ENCODE measurements at regions not wholly inside any gene's neighbourhood (a gene's known extent, or its start where the extent isn't known, plus 50 kb on each side); places are given as distances from the start of the nearest gene placed in this dataset.

DNA sequence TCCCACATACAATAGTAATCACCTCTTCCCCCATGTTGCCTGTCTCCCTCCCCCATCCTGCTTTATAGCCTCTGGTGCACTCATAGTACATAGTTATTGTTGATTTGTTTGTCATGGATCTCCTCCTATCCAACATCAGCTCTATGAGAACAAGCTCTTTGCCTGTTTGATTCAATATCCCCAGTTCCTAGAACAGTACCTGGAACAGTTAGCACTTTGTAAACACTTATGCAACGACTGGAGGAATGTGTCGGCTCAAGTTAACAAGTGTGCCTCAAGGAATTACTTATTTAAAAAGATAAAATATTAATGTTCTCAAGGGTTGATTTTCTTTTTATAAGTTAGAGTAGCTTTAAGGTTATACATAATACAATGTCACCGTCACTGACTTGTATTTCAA lies 271.6 kb upstream of the KAZN start:
- Mint-ChIP-seq H3K36me3 (ENCODE audit: low read depth) (no peaks in the 10 kb centered on the region), H3K27me3 (ENCODE audit: low read depth) (peaks cover 13% of the 10 kb centered on the region), H3K9me3 (peaks cover 11% of the 10 kb centered on the region), H3K4me1 (no peaks in the 10 kb centered on the region), H3K4me3 (no peak overlapping the region), H3K27ac (ENCODE audit: unreplicated experiment) (no peak overlapping the region)
- DNase-seq (ENCODE audit: low read depth, low spot score): no peak
- TF ChIP-seq, protein P1, sequence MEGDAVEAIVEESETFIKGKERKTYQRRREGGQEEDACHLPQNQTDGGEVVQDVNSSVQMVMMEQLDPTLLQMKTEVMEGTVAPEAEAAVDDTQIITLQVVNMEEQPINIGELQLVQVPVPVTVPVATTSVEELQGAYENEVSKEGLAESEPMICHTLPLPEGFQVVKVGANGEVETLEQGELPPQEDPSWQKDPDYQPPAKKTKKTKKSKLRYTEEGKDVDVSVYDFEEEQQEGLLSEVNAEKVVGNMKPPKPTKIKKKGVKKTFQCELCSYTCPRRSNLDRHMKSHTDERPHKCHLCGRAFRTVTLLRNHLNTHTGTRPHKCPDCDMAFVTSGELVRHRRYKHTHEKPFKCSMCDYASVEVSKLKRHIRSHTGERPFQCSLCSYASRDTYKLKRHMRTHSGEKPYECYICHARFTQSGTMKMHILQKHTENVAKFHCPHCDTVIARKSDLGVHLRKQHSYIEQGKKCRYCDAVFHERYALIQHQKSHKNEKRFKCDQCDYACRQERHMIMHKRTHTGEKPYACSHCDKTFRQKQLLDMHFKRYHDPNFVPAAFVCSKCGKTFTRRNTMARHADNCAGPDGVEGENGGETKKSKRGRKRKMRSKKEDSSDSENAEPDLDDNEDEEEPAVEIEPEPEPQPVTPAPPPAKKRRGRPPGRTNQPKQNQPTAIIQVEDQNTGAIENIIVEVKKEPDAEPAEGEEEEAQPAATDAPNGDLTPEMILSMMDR (conservative IDR thresholded peaks at IDR 0.05): no peak

DNA sequence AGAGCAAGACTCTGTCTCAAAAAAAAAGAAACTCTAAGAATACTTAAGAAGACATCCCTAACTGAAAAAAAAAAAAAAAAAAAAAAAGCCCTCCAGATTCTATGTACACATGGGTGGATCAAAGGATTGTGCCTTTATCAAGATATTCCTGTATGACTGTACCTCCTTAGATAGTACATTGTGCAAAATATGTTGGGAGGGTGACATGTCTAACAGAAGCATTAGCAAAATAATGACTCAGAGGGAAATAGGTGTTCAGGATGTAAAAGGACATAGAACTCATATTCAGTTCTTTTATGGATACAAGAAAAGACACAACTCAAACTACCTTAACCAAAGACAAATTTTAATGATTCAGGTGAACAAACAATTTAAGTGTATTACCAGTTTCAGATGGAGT lies 269.8 kb upstream of the KAZN start:
- peaks cover 7% of the 10 kb centered on the region for H3K27me3 Mint-ChIP-seq (ENCODE audit: low read depth)
- no peaks in the 10 kb centered on the region for H3K36me3 Mint-ChIP-seq (ENCODE audit: low read depth)
- no peak for DNase-seq (ENCODE audit: low read depth, low spot score)
- TF ChIP-seq, protein P1 (conservative IDR thresholded peaks at IDR 0.05): no peak
- H3K4me1 Mint-ChIP-seq: no peaks in the 10 kb centered on the region
- H3K4me3 Mint-ChIP-seq: no peak overlapping the region
- no peak overlapping the region for H3K27ac Mint-ChIP-seq (ENCODE audit: unreplicated experiment)
- H3K9me3 Mint-ChIP-seq: peaks cover 12% of the 10 kb centered on the region

DNA sequence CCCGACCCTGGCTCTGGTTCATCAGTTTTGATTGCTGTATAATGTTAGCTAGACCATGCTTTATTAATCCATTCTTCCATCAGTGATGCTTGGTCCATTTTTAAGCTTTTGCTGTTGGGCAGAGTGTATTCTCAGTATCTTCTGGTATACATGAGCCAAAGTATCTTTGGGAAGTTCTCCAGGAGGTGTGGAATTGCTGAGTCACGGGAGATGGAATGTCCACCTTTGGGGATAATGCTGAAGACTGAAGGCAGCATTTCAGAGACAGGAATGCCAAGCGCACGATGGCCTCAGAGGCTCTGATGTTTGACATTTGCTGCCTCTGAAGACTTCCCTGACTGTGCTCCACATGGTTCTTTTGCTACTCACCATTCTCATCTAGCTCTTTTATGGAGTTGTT lies 266.3 kb upstream of the KAZN start:
- H3K9me3 Mint-ChIP-seq: peaks cover 15% of the 10 kb centered on the region
- no peak for DNase-seq (ENCODE audit: low read depth, low spot score)
- H3K27me3 Mint-ChIP-seq (ENCODE audit: low read depth): peaks cover 2% of the 10 kb centered on the region
- no peaks in the 10 kb centered on the region for H3K4me1 Mint-ChIP-seq
- no peaks in the 10 kb centered on the region for H3K36me3 Mint-ChIP-seq (ENCODE audit: low read depth)
- no peak overlapping the region for H3K4me3 Mint-ChIP-seq
- TF ChIP-seq, protein P1 (conservative IDR thresholded peaks at IDR 0.05): no peak
- H3K27ac Mint-ChIP-seq (ENCODE audit: unreplicated experiment): no peak overlapping the region

DNA sequence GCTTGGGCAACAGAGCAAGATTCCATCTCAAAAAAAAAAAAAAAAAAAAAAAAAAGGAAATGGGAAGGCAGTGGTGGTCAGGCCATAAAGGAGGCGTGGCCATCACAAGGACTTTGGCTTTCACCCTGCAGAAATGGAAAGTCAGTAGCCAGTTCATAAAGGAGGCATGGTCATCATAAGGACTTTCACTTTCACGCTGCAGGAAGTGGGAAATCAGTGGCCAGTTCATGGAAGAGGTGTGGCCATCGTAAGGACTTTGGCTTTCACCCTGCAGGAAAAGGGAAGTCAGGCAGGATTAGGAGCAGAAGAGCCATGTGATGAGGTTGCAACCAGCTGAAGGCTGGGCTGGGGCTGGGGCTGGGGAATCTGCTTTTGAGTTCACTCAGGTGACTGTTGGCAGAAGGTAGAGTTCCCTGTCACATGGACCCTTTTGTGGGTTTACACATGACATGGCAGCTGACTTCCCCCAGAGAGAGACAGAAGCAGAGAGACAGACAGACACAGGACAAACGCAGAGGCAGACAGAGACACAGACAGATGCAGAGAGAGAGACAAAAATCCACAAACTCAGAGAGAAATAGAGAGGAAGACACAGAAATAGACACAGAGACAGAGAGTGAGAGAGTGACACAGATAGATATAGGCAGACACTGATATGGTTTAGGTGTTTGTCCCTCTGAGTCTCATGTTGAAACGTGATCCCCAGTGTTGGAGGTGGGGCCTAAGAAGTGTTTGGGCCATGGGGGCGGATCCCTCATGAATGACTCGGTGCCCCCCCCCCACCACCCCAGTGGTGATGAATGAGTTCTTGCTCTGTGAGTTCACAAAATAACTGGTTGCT lies 263.9 kb upstream of the KAZN start:
- TF ChIP-seq, protein P1 (conservative IDR thresholded peaks at IDR 0.05): no peak
- H3K27ac Mint-ChIP-seq (ENCODE audit: unreplicated experiment): no peak overlapping the region

DNA sequence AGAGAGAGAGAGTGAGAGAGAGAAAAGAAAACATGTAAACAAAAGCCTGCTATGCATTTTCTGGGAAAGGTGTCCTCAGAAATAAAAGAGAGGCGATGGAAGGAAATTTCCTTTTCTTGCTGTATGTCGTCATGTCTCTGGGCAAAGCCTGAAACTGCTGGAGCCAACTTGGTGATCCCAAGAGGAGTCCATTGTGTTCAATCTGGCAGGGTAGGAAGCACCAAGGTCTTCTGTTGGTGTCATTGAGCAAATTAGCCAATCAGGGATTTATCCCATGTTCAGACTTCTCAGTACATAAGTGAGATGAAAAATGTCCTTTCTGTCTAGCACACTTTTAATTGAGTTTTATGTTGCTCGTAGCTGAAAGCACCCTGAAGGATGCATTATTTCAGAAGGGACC lies 260.0 kb upstream of the KAZN start:
- Mint-ChIP-seq H3K36me3 (ENCODE audit: low read depth) (no peaks in the 10 kb centered on the region), H3K4me3 (no peak overlapping the region), H3K4me1 (no peaks in the 10 kb centered on the region), H3K27me3 (ENCODE audit: low read depth) (peaks cover 21% of the 10 kb centered on the region), H3K27ac (ENCODE audit: unreplicated experiment) (no peak overlapping the region), H3K9me3 (peaks cover 4% of the 10 kb centered on the region)
- TF ChIP-seq, protein P1 (conservative IDR thresholded peaks at IDR 0.05): no peak
- no peak for DNase-seq (ENCODE audit: low read depth, low spot score)

More for the DNA sequence above, 263.9 kb upstream of the KAZN start:
- H3K27me3 Mint-ChIP-seq (ENCODE audit: low read depth): peaks cover 10% of the 10 kb centered on the region
- H3K9me3 Mint-ChIP-seq: peaks cover 12% of the 10 kb centered on the region
- DNase-seq (ENCODE audit: low read depth, low spot score): no peak
- no peaks in the 10 kb centered on the region for H3K36me3 Mint-ChIP-seq (ENCODE audit: low read depth)
- no peaks in the 10 kb centered on the region for H3K4me1 Mint-ChIP-seq
- H3K4me3 Mint-ChIP-seq: no peak overlapping the region
